PFSK-1 (cell line): ENCODE measurements at regions not wholly inside any gene's neighbourhood (a gene's known extent, or its start where the extent isn't known, plus 50 kb on each side); places are given as distances from the start of the nearest gene placed in this dataset.

Experiments
- FOXP2 ChIP-seq: optimal IDR thresholded peaks from 2 replicates; pipeline ENCODE3; 2011; ENCODE audit warnings: borderline replicate concordance, control low read depth, inconsistent platforms; ENCODE audit not compliant: insufficient read depth; ENCODE audit errors: extremely low read length, extremely low read depth
- POLR2AphosphoS5 ChIP-seq: IDR thresholded peaks from 2 replicates; pipeline ENCODE4 v1.6.1; 2012; ENCODE audit warnings: low read depth, mild to moderate bottlenecking, control low read depth, low read length, moderate library complexity
- REST ChIP-seq, 2 experiments: IDR thresholded peaks; 2 replicates each; pipeline versions ENCODE4 v1.6.1 to v1.8.0; 2011 to 2012; ENCODE audit warnings: low read depth in 2 of 2, low read length in 2 of 2, control low read depth in 1 of 2, inconsistent platforms in 1 of 2, mild to moderate bottlenecking in 1 of 2, moderate library complexity in 1 of 2; ENCODE audit not compliant: insufficient read depth in 1 of 2
- SIN3A ChIP-seq: IDR thresholded peaks from 2 replicates; pipeline ENCODE4 v1.6.1; 2012; ENCODE audit warnings: mild to moderate bottlenecking, low read length, moderate library complexity, borderline replicate concordance; ENCODE audit not compliant: insufficient read depth
- TAF1 ChIP-seq: IDR thresholded peaks from 2 replicates; pipeline ENCODE4 v1.6.1; 2012; ENCODE audit warnings: low read length, control low read depth, borderline replicate concordance; ENCODE audit not compliant: insufficient read depth

- TF ChIP-seq REST (IDR thresholded peaks at IDR 0.05; ENCODE audit: insufficient read depth in 1 of 2, low read depth in 2 of 2, low read length in 2 of 2) (no peak), POLR2AphosphoS5 (no peak), SIN3A (no peak), TAF1 (no peak), FOXP2 (no peak)
Measured at GRCh38 chr15:86002444-86002843, 77.2 kb upstream of the AGBL1 start.
